SU-DHL-6 (cell line): ENCODE measurements at regions not wholly inside any gene's neighbourhood (a gene's known extent, or its start where the extent isn't known, plus 50 kb on each side); places are given as distances from the start of the nearest gene placed in this dataset.

Source experiments
- H2AFZ ChIP-seq: fragments of 200-600 bp; sonication (generic); 2 replicates; pipeline ENCODE4 v1.6.1; 2014; ENCODE audit warnings: low read depth, mild to moderate bottlenecking, moderate library complexity, mixed read lengths, antibody characterized with exemption, low read length; ENCODE audit not compliant: severe bottlenecking
- H3F3A ChIP-seq: fragments of 200-600 bp; shearing (Covaris generic); 2 replicates; pipeline ENCODE4 v1.6.0; 2016; ENCODE audit warnings: antibody characterized with exemption, mild to moderate bottlenecking; ENCODE audit not compliant: insufficient read depth
- H3K27ac ChIP-seq: fragments of 200-600 bp; sonication (generic); 2 replicates; pipeline ENCODE4 v1.5.1; 2016; ENCODE audit warnings: low read depth, mild to moderate bottlenecking, low read length, moderate library complexity, mixed read lengths
- H3K27me3 ChIP-seq: fragments of 200-600 bp; sonication (generic), shearing (Covaris generic); 2 replicates; pipeline ENCODE4 v1.6.0; 2014; ENCODE audit warnings: mild to moderate bottlenecking, low read length
- H3K36me3 ChIP-seq: fragments of 200-600 bp; sonication (generic); 2 replicates; pipeline ENCODE4 v1.6.1; 2014; ENCODE audit warnings: mild to moderate bottlenecking, low read length, mixed read lengths
- H3K4me2 ChIP-seq: fragments of 300-600, 200-600 bp; shearing (Covaris generic), sonication (generic); 2 replicates; pipeline ENCODE4 v1.6.0; 2014; ENCODE audit warnings: low read length, low read depth, mild to moderate bottlenecking; ENCODE audit not compliant: poor library complexity, severe bottlenecking
- H3K4me3 ChIP-seq: fragments of 200-600 bp; sonication (generic); 2 replicates; pipeline ENCODE4 v1.5.1; 2014; ENCODE audit warnings: antibody characterized with exemption, low read length, mild to moderate bottlenecking, mixed read lengths; ENCODE audit not compliant: insufficient read depth, poor library complexity, severe bottlenecking
- H3K79me2 ChIP-seq: fragments of 200-600 bp; sonication (generic); 2 replicates; pipeline ENCODE4 v1.6.1; 2014; ENCODE audit warnings: mild to moderate bottlenecking, low read length, moderate library complexity; ENCODE audit not compliant: insufficient read depth
- H3K9ac ChIP-seq: fragments of 200-600 bp; sonication (generic); 2 replicates; pipeline ENCODE4 v1.7.0; 2014; ENCODE audit warnings: mild to moderate bottlenecking, low read length
- H3K9me2 ChIP-seq: fragments of 200-600 bp; sonication (generic); replicated peaks from 2 replicates; pipeline ENCODE4 v1.6.1; 2014; ENCODE audit warnings: low read length; ENCODE audit not compliant: insufficient read depth
- H3K9me3 ChIP-seq: fragments of 200-600 bp; sonication (generic); 2 replicates; pipeline ENCODE4 v1.6.1; 2014; ENCODE audit warnings: low read length, mixed read lengths; ENCODE audit not compliant: insufficient read depth
- H4K20me1 ChIP-seq: fragments of 200-600 bp; sonication (generic); 2 replicates; pipeline ENCODE4 v1.6.1; 2014; ENCODE audit warnings: low read depth, mild to moderate bottlenecking, antibody characterized with exemption, low read length, moderate library complexity, mixed read lengths
- CTCF ChIP-seq: fragments of 200-600 bp; sonication (generic); IDR thresholded peaks from one replicate; pipeline ENCODE4 v1.5.1; 2017; ENCODE audit warnings: antibody characterized with exemption, mild to moderate bottlenecking, low read length, moderate library complexity; ENCODE audit not compliant: insufficient read depth, poor library complexity, severe bottlenecking
- EZH2phosphoT487 ChIP-seq: fragments of 200-600 bp; sonication (generic), shearing (Covaris generic); conservative IDR thresholded peaks from 2 replicates; pipeline ENCODE4 v1.6.1; 2018; ENCODE audit warnings: mild to moderate bottlenecking, antibody characterized with exemption, low read length, moderate library complexity, mixed read lengths

DNA sequence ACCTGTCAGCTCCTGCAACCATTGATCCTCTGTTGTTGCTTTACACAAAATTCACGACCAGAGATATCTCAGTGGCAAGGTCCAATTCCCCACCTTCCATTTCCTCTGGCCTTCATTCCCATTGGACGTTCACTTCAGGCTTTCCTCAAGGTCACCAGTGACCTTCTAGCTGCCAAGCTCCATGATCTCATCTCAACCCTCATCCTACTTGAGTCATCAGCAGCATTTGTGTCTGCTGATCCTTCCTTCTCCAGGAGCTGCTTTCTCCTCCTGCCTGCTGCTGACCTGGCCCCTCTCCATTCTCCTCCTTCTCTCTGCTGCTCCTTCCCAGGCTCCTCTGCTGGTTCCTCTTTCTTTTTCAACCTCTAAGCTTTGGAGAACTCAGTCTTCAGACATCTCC lies 66.2 kb upstream of the C10orf90 start:
- no peak overlapping the region for H3K4me3 ChIP-seq
- no peak overlapping the region for H3K27ac ChIP-seq
- H3K36me3 ChIP-seq = no peaks in the 10 kb centered on the region
- no peaks in the 10 kb centered on the region for H4K20me1 ChIP-seq
- no peak overlapping the region for H3K9ac ChIP-seq
- no peak overlapping the region for H2AFZ ChIP-seq
- H3K9me2 ChIP-seq = no peaks in the 10 kb centered on the region
- no peak overlapping the region for H3K4me2 ChIP-seq
- H3F3A ChIP-seq = no peaks in the 10 kb centered on the region
- no peaks in the 10 kb centered on the region for H3K79me2 ChIP-seq
- H3K27me3 ChIP-seq = no peaks in the 10 kb centered on the region
- no peaks in the 10 kb centered on the region for H3K9me3 ChIP-seq
- TF ChIP-seq CTCF = no peak
- TF ChIP-seq EZH2phosphoT487 = no peak

DNA sequence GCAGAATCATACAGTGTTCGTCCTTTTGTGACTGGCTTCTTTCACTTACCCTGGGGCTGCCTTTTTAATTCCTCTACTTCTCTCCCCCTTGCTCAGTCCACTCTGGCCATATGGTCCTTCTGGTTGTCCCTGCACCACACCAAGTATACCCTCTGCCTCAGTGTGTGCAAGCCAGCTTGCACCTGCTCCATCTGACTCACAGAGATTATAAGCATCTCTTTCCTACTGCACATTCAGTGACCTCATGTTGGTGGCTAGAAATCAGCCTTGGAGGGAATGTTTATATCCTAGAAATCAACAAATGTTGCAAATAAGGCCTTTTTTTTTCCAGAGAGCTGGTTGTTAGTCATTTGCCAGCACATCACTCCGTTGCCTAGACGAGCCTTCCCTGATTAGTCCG lies 67.5 kb upstream of the C10orf90 start:
- Histone ChIP-seq H3K79me2 (no peaks in the 10 kb centered on the region), H3F3A (no peaks in the 10 kb centered on the region), H3K27me3 (no peaks in the 10 kb centered on the region), H2AFZ (no peak overlapping the region), H3K9me3 (no peaks in the 10 kb centered on the region), H3K9me2 (no peaks in the 10 kb centered on the region), H4K20me1 (no peaks in the 10 kb centered on the region), H3K4me3 (no peak overlapping the region), H3K9ac (no peak overlapping the region), H3K4me2 (no peak overlapping the region), H3K27ac (no peak overlapping the region), H3K36me3 (no peaks in the 10 kb centered on the region)
- TF ChIP-seq CTCF (no peak), EZH2phosphoT487 (no peak)

- H3K9me3 ChIP-seq = no peaks in the 10 kb centered on the region
- H3K4me3 ChIP-seq = no peak overlapping the region
- H4K20me1 ChIP-seq = no peaks in the 10 kb centered on the region
- H3K27ac ChIP-seq = no peak overlapping the region
- no peak overlapping the region for H2AFZ ChIP-seq
- no peaks in the 10 kb centered on the region for H3F3A ChIP-seq
- H3K79me2 ChIP-seq = no peaks in the 10 kb centered on the region
- no peaks in the 10 kb centered on the region for H3K27me3 ChIP-seq
- H3K9ac ChIP-seq = no peak overlapping the region
- no peaks in the 10 kb centered on the region for H3K36me3 ChIP-seq
- no peaks in the 10 kb centered on the region for H3K9me2 ChIP-seq
- H3K4me2 ChIP-seq = no peak overlapping the region
- TF ChIP-seq CTCF (no peak), EZH2phosphoT487 (no peak)
Observed at GRCh38 chr10:126744571-126744970, 74.1 kb upstream of the C10orf90 start.
